Stimulated activated memory B cell treated with anti-CD40 and anti-IgM and Interleukin-4, amounts not matched to agents 10 μg/mL and 1 μg/mL and 100 μg/mL, for 72 hours (primary cell): ENCODE measurements at regions not wholly inside any gene's neighbourhood (a gene's known extent, or its start where the extent isn't known, plus 50 kb on each side); places are given as distances from the start of the nearest gene placed in this dataset.

Experiments used
- ATAC-seq: fragments of 150-1000 bp; cut with Tn5 transposase; 2 replicates; pipeline ENCODE4 v1.10.0; 2021
- H3K27ac Mint-ChIP-seq: one replicate; pipeline ENCODE4 v1.8.0; 2022; ENCODE audit warnings: mild to moderate bottlenecking, mixed read lengths
- H3K27me3 Mint-ChIP-seq: one replicate; pipeline ENCODE4 v1.8.0; 2022; ENCODE audit warnings: mixed read lengths
- H3K36me3 Mint-ChIP-seq: one replicate; pipeline ENCODE4 v1.8.0; 2022; ENCODE audit warnings: mixed read lengths
- H3K4me1 Mint-ChIP-seq: one replicate; pipeline ENCODE4 v1.8.0; 2022; ENCODE audit warnings: mixed read lengths
- H3K4me3 Mint-ChIP-seq: one replicate; pipeline ENCODE4 v1.8.0; 2022; ENCODE audit warnings: mild to moderate bottlenecking, moderate library complexity, mixed read lengths
- H3K9me3 Mint-ChIP-seq: one replicate; pipeline ENCODE4 v1.8.0; 2022; ENCODE audit warnings: mixed read lengths

DNA sequence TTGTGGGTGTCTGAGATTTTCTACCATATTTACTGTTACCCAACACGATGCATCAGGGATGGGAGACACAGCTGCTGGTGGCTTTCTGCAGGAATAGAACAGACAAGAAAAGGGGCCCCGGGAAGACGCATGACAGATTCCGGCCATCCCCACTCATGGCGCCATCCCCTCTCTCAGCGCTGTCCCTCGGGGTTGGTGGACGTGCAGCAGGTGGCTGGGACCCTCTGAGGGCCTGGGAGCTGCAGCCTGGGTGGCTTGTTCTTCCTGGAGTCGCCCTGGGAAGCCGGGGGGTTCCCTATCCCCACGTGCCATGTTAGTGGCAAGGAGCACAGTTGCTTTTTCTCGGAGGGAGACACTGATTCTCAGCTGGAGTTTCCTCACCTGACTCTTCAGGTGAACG lies 1123.3 kb downstream of the BRD1 start:
- H3K4me1 Mint-ChIP-seq, result no peaks in the 10 kb centered on the region
- no peaks in the 10 kb centered on the region for H3K27me3 Mint-ChIP-seq
- no peak overlapping the region for H3K27ac Mint-ChIP-seq
- no peaks in the 10 kb centered on the region for H3K36me3 Mint-ChIP-seq
- no peak for ATAC-seq
- H3K4me3 Mint-ChIP-seq, result no peak overlapping the region
- H3K9me3 Mint-ChIP-seq, result no peaks in the 10 kb centered on the region

DNA sequence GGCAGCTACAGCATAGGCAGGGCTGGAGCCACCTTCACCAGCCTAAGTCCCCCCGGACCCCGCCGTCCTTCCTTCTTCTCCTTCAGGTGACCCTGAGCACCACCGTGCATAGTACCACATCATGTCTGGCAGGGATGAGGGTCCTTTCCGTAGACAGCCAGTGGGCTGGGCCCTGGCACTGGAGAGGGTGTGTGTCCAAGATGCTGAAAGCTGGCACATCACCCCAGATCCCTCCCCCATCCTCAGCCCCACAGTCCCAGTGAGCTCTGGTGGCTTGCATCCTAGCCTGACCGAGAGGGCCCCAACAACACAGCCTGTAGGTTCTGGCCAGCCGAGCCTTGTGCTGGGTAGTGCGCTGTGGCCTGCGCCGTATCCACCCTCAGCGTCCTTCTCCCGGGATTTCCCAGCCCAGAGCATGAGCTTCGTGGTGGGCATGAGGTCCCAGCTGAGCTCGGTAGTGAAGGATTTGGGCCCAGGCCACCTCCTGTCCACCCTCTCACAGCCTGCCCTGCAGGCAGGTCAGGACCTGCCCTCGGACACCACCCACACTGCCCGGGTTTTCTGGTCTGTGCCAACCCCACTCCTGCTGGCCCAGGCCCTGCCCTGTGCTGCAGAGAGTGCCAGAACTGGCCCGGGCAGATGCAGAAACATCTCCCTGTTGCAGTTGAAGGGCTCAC lies 1124.3 kb downstream of the BRD1 start:
- H3K27ac Mint-ChIP-seq, result no peak overlapping the region

DNA sequence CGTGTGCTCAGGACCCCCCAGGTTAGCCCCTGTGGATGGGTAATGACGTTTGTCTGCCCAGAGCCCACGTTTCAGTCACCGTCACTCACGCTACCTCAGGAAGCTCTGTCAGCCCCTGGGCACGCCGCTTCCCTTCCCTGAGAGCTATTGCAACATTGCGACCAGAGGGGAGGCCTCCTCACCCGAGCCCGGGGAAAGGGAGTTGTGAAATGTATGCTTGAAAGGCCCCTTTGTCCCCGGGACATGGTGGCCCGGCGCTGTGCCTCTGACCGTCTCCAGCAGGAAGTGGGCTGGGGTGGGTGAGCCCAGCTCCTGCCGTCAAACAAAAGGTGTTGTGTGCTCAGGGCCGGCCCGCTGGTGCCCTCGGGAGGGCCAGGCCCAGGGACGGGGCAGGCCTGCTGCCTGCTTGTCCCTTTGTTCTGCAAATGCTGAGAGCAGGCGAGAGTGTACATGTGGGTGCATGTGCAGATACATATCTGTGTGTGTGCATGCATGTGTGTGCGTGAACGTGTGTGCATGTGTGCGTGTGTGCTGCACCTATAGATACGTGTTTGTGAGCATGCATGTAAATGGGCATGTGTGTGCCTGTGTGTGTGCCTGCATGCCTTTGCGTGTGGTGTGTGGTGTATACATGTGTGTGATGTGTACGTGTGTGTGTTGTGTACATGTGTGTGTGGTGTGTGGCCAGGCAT lies 1125.0 kb downstream of the BRD1 start:
- no peak overlapping the region for H3K4me3 Mint-ChIP-seq
- ATAC-seq, result no peak
- no peak overlapping the region for H3K27ac Mint-ChIP-seq
- H3K9me3 Mint-ChIP-seq, result no peaks in the 10 kb centered on the region
- H3K27me3 Mint-ChIP-seq, result no peaks in the 10 kb centered on the region
- no peaks in the 10 kb centered on the region for H3K36me3 Mint-ChIP-seq
- H3K4me1 Mint-ChIP-seq, result no peaks in the 10 kb centered on the region

More for the DNA sequence above, 1124.3 kb downstream of the BRD1 start:
- no peak overlapping the region for H3K4me3 Mint-ChIP-seq
- no peak for ATAC-seq
- H3K27me3 Mint-ChIP-seq, result no peaks in the 10 kb centered on the region
- no peaks in the 10 kb centered on the region for H3K36me3 Mint-ChIP-seq
- H3K9me3 Mint-ChIP-seq, result no peaks in the 10 kb centered on the region
- no peaks in the 10 kb centered on the region for H3K4me1 Mint-ChIP-seq

DNA sequence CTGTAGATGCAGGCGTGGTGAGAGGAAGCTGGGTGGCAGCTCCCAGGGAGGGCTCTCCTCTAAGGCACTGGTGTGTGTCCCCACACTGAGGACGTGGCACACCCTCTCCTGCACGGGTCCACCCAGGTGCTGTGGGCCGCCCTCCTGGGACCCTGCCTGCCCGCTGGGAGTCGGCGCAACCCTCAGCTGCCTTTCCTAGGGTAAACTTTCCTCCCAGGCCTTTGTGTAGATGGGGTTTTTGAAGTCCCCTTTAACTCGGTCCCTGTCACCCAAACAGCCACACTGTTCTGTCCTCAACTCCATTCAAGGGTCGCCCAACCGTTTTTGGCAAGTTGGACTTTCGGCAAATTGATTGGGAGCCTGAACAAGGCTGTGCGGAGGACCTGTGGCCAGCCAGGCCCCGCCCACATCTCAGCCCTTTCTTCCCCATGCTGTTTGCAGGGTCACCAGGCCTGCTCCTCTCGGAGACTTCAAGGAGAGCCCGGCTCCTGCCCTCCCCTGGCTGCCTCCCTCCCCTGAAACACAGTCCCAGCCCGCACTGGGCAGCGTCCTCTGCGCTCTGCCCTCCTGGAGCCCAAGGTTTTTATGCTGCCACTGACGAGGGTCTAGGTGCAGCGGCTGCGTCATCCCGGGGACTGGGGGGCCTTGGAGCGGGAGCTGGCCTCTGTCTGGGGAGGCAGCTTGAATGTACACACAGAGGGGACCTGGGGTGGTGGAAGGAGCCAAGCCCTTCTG lies 1126.2 kb downstream of the BRD1 start:
- no peaks in the 10 kb centered on the region for H3K9me3 Mint-ChIP-seq
- H3K27ac Mint-ChIP-seq, result no peak overlapping the region
- H3K36me3 Mint-ChIP-seq, result no peaks in the 10 kb centered on the region
- H3K4me1 Mint-ChIP-seq, result no peaks in the 10 kb centered on the region
- no peak overlapping the region for H3K4me3 Mint-ChIP-seq
- no peaks in the 10 kb centered on the region for H3K27me3 Mint-ChIP-seq
- no peak for ATAC-seq

DNA sequence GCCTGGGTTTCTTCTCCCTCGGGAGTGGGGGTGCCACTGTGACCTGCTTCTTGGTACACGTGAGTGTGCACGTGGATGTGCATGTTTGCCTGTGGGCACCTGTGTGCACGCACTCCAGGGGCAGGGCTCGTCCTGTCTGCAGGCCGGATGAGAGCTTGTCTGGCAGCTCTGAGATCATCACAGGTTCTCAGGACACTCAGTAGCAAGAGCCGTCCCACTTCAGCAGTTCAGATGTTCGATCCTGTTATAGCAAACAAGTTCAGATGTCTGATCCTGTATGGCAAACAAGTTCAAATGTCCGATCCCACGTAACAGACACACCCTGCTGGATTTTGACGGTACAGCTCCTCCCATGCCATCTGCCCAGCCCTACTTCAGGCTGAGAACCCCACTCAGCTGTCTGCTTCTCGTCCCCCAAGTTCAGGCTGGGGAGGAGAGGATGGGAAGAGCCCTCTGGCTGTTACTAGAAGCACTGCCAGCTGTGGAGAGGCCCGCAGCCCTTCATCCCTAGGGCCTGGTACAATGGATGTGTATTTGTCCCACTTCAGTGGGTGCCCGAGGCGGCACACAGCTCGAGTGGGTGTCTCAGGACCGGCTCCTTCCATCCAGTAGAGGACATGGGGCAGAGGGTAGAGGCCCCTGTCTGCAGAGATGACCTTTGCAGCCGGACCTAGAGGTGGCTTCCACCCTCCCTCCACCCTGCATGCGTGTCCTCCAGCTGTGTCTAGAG lies 1126.9 kb downstream of the BRD1 start:
- ATAC-seq, result no peak
- no peak overlapping the region for H3K4me3 Mint-ChIP-seq
- H3K36me3 Mint-ChIP-seq, result no peaks in the 10 kb centered on the region
- H3K4me1 Mint-ChIP-seq, result no peaks in the 10 kb centered on the region
- no peaks in the 10 kb centered on the region for H3K27me3 Mint-ChIP-seq
- no peaks in the 10 kb centered on the region for H3K9me3 Mint-ChIP-seq
- no peak overlapping the region for H3K27ac Mint-ChIP-seq

DNA sequence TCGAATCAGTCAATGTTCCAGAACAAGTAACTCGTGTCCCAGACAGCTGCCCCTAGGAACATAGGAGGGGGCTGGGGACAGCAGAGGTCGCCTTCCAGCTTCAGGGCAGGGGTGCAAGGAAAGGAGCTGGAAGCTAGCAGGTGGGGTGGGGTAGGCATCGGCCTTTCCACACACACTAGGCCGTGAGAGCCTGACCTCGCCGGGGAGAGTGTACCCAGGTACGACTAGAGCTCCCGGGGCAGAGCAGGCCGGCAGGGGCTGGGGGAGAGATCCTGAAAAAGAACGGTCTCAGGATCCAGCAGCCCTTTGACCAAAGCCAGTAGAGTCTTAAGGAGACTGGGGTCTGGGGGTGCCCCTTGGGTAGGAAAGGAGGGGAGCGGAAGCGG lies 1127.5 kb downstream of the BRD1 start:
- Mint-ChIP-seq H3K27me3 (no peaks in the 10 kb centered on the region), H3K9me3 (no peaks in the 10 kb centered on the region), H3K4me1 (no peaks in the 10 kb centered on the region), H3K36me3 (no peaks in the 10 kb centered on the region), H3K27ac (no peak overlapping the region), H3K4me3 (no peak overlapping the region)
- ATAC-seq, result no peak

DNA sequence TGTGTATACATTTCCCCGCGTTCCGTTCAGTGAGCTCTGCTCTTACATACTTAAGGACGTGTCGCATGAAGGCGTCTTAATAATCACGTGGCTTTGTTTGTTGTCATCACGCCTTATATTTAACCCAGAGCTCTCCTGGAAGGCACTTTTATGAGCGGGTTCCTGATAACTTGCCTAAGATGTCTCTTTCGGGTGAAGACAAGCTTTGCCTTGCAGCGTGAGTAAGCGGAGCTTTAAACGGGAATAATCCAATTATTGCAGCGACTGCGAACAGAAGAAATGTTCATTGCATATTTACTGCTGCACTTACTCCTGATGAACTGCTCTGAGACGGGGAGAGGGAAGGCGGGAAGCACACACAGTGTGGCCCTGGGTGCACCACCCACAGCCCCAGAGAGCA lies 1128.2 kb downstream of the BRD1 start:
- Mint-ChIP-seq H3K4me3 (no peak overlapping the region), H3K36me3 (no peaks in the 10 kb centered on the region), H3K27me3 (no peaks in the 10 kb centered on the region), H3K4me1 (no peaks in the 10 kb centered on the region), H3K27ac (no peak overlapping the region), H3K9me3 (no peaks in the 10 kb centered on the region)
- ATAC-seq, result no peak

DNA sequence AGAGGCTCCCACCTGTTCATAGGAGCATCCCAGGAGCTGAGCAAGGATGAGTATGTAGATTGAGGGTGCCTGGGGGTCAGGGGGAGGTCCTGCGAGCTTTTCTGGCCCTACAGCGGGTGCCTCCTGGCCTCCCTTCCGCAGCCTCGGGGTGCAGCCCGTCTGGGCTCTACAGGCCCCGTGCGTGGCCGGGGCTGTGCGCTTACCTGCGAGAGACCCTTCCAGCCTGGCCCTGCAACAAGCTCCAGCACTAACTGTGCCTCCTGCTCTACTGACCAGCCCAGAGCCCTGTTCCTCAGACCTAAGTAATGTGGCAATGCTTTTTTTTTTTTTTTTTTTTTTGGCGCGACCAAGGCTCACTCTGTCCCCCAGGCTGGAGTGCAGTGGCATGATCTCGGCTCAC lies 1129.1 kb downstream of the BRD1 start:
- Mint-ChIP-seq H3K27ac (no peak overlapping the region), H3K4me3 (no peak overlapping the region), H3K36me3 (no peaks in the 10 kb centered on the region), H3K9me3 (no peaks in the 10 kb centered on the region), H3K4me1 (no peaks in the 10 kb centered on the region), H3K27me3 (no peaks in the 10 kb centered on the region)
- no peak for ATAC-seq

DNA sequence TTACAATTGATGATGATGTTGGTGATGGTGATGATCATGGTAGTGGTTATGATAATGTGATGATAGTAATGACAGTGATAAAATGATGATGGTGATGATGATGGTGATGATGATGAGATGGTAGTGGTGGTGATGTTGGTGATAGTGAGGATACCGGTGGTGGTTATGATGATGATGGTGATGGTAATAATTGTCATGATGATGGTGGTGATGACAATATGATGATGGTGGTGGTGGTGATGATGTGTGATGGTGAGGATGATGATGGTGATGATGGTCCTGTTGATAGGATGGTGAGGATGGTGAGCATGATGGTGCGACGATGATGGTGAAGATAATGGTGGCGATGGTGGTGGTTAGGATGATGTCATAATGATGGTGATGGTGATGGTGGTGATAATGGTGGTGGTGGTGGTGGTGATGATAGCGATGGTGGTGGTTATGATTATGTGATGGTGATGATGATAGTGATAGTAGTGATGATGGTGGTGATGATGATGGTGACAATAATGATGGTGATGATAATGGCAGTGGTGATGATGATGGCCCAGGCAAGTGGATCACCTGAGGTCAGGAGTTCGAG lies 1129.9 kb downstream of the BRD1 start:
- ATAC-seq, result no peak
- Mint-ChIP-seq H3K4me3 (no peak overlapping the region), H3K4me1 (no peaks in the 10 kb centered on the region), H3K36me3 (no peaks in the 10 kb centered on the region), H3K9me3 (no peaks in the 10 kb centered on the region), H3K27me3 (no peaks in the 10 kb centered on the region), H3K27ac (no peak overlapping the region)

DNA sequence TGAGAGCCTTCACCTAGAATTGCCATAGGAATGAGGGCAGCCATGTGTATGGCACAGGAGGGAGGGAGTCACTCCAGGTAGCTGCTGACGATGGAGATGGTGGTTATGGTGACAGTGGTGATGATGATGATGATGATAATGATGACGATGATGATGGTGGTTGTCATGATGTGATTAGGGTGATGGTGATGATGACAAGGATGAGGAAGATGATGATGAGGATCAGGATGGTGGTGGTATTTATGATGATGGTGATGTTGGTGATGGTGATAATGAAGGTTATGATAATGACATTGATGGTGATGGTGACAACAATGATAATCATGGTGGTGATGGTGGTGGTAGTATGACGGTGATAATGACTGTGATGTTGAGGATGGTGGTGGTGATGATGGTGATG lies 1130.5 kb downstream of the BRD1 start:
- Mint-ChIP-seq H3K9me3 (no peaks in the 10 kb centered on the region), H3K4me3 (no peak overlapping the region), H3K4me1 (no peaks in the 10 kb centered on the region), H3K36me3 (no peaks in the 10 kb centered on the region), H3K27ac (no peak overlapping the region), H3K27me3 (no peaks in the 10 kb centered on the region)
- no peak for ATAC-seq

DNA sequence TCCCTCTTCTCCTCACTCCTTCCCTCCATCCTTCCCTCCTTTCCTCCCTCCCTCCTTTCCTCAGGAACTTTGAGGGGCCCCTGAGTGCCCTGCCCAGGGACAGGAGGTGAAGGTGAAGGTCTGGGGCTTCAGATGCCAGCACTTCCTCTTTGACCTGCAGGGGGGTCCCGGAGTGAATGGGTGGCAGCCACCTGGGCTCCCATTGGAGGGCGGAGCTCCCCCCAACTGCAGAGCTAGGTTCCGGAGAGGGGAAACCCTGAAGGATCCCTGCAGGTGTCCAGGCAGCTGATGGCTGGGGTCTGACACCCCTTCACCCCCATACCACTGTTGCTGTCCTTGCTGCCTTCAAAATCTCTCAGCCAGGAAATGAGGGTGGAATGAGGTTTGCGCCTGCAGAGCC lies 1131.3 kb downstream of the BRD1 start:
- Mint-ChIP-seq H3K27me3 (no peaks in the 10 kb centered on the region), H3K36me3 (no peaks in the 10 kb centered on the region), H3K27ac (no peak overlapping the region), H3K4me1 (no peaks in the 10 kb centered on the region), H3K9me3 (no peaks in the 10 kb centered on the region), H3K4me3 (no peak overlapping the region)
- no peak for ATAC-seq

DNA sequence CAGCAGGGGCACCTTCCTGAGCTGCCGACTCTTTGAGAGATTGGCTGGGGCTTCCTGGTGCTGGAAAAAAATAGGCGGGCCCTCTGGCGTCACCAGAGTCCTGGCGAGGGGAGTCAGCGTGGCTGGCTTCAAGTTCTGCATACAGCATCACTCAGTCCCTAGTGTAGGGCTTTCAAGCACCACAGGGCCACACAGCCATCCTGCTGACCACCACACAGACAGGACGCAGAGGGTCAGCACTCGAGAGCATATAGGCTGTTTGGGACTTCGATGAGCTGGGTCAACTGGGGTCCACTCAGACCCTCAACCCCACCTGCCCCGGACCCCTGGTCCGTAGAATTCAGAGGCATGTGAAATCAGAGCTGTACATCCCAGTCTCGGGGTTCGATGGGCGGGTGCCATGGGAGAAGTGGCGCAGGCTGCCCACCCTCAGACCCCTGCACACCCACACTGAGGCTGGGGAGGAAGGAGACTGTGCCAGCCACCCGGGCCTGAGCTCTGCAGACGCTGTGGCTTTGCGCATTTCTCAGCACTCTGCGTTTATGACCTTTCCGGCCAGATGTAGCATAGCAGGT lies 1131.9 kb downstream of the BRD1 start:
- Mint-ChIP-seq H3K4me1 (no peaks in the 10 kb centered on the region), H3K27me3 (no peaks in the 10 kb centered on the region), H3K4me3 (no peak overlapping the region), H3K27ac (no peak overlapping the region), H3K9me3 (no peaks in the 10 kb centered on the region), H3K36me3 (no peaks in the 10 kb centered on the region)
- no peak for ATAC-seq

DNA sequence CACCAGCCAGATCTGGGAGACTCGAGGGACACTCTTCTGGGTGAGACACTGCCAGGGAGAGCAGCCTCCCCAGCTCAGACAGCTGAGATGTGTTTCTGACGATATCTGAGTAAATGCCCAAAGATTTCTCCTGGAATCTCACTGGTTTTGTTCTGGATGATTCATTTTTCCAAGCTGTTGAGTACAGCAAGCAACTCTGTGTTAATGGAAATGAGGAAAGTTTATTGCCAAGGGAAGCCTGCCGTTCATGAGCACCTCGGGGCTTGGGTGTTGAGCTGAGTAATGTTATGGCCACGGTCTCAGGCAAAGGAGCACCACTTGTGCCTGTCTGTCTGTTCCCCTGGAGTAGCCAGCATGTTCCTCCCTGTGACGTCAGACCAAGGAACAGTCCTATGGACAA lies 1132.4 kb downstream of the BRD1 start:
- no peaks in the 10 kb centered on the region for H3K4me1 Mint-ChIP-seq
- no peaks in the 10 kb centered on the region for H3K36me3 Mint-ChIP-seq
- no peaks in the 10 kb centered on the region for H3K9me3 Mint-ChIP-seq
- H3K27me3 Mint-ChIP-seq, result no peaks in the 10 kb centered on the region
- no peak overlapping the region for H3K27ac Mint-ChIP-seq
- no peak for ATAC-seq
- no peak overlapping the region for H3K4me3 Mint-ChIP-seq

DNA sequence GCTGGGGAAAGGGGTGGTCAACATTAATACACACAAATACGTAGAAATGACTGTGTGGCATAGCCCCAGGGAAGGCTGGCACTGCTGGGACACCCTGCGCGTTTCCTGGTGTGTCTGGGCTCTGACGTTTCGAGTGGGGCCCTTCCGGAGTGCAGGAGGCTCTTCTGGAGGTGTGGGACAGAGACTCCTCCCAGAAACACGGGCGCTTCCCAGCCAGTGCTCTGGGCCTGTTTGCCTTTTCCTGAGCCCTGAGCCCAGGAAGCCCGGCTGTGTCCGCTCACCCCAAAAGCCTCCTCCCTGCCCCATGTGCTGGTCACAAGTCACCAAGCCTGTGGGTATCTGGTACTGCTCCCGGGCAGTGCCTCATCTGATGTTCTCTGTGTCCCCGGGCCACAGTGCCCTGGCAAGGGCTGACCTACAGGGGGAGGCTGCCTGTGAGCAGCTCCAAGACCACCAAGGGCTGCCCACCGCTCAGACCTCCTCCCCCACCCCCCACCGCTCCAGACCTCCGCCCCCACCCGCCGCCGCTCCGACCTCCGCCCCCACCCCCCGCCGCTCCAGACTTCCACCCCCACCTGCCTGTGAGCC lies 1133.3 kb downstream of the BRD1 start:
- Mint-ChIP-seq H3K4me3 (no peak overlapping the region), H3K9me3 (no peaks in the 10 kb centered on the region), H3K27me3 (no peaks in the 10 kb centered on the region), H3K4me1 (no peaks in the 10 kb centered on the region), H3K27ac (no peak overlapping the region), H3K36me3 (no peaks in the 10 kb centered on the region)
- ATAC-seq, result no peak
